HCT116 (cell line): ENCODE measurements at regions not wholly inside any gene's neighbourhood (a gene's known extent, or its start where the extent isn't known, plus 50 kb on each side); places are given as distances from the start of the nearest gene placed in this dataset.

Source experiments
- ATAC-seq: fragments of 200-7000 bp; cut with Tn5 transposase; 2 replicates; pipeline ENCODE4 v1.9.1; 2020; ENCODE audit warnings: mild to moderate bottlenecking, moderate library complexity
- BruUV-seq: library from RNA; stranded (reverse); fragments of 400-500 nt; replicated peaks from 2 replicates; lab custom pipeline; 2021; lab: Mats Ljungman, UMichigan
- CTCF ChIA-PET: fragments of 300-600 bp; sonication (Branson Sonifier 250); formaldehyde crosslinking; loops from one replicate; lab custom pipeline; 2021; ENCODE audit warnings: antibody characterized with exemption; lab: Charles Lee
- POLR2A ChIA-PET: fragments of 300-600, 350-600 bp; sonication (Branson Sonifier 250); formaldehyde crosslinking; loops from one replicate; lab custom pipeline; 2021; ENCODE audit warnings: antibody characterized with exemption; lab: Charles Lee
- RAD21 ChIA-PET, 2 experiments: fragments of 300-600 bp; sonication (Branson Sonifier 250); formaldehyde crosslinking; loops; one replicate each; lab custom pipeline; 2023; ENCODE audit warnings: low total read pairs in 2 of 2; ENCODE audit not compliant: uncharacterized antibody in 2 of 2, unreplicated experiment in 2 of 2, low non-redundant PET in 1 of 2; lab: Charles Lee
- DNase-seq: peaks from one replicate; pipeline ENCODE4 v3.0.0-alpha.2; 2010; ENCODE audit warnings: low read depth, low spot score
- H2AFZ ChIP-seq: fragments of 200-600 bp; shearing (Covaris generic), sonication (generic); 2 replicates; pipeline ENCODE4 v1.6.1; 2017; ENCODE audit warnings: low read depth, mixed run types, mixed read lengths, antibody characterized with exemption, low read length; ENCODE audit not compliant: poor library complexity, severe bottlenecking
- H3K27ac ChIP-seq: 2 replicates; pipeline ENCODE4 v1.5.1; 2012; ENCODE audit warnings: low read depth, low read length
- H3K27me3 ChIP-seq: fragments of 200-600 bp; sonication (generic); 2 replicates; pipeline ENCODE4 v1.6.1; 2016; ENCODE audit warnings: mixed run types, low read length, mixed read lengths; ENCODE audit not compliant: insufficient read depth
- H3K36me3 ChIP-seq, 2 experiments: fragments of 200-500 bp in 1 of 2; fragments of 200-600 bp in 1 of 2; sonication (Bioruptor generic) in 1 of 2; sonication (generic) in 1 of 2; 2 replicates each; pipeline versions ENCODE4 v1.5.1 to v1.6.1; 2014 to 2016; ENCODE audit warnings: low read length in 2 of 2, inconsistent platforms in 1 of 2, mixed read lengths in 1 of 2, mixed run types in 1 of 2; ENCODE audit not compliant: insufficient read depth in 2 of 2, control insufficient read depth in 1 of 2
- H3K4me1 ChIP-seq, 2 experiments: fragments of 200-600 bp in 1 of 2; sonication (generic) in 1 of 2; 2 replicates each; pipeline versions ENCODE4 v1.5.1 to v1.6.1; 2012 to 2017; ENCODE audit warnings: low read length in 2 of 2, inconsistent platforms in 1 of 2, mild to moderate bottlenecking in 1 of 2, mixed read lengths in 1 of 2, mixed run types in 1 of 2, moderate library complexity in 1 of 2; ENCODE audit not compliant: insufficient read depth in 2 of 2, control insufficient read depth in 1 of 2
- H3K4me2 ChIP-seq: fragments of 200-600 bp; sonication (generic); 2 replicates; pipeline ENCODE4 v1.6.1; 2017; ENCODE audit warnings: mixed run types, low read length, mixed read lengths
- H3K4me3 ChIP-seq, 2 experiments: fragments of 200-600 bp in 1 of 2; sonication (generic) in 1 of 2; replicated peaks in 1 of 2; 2 replicates each; pipeline ENCODE4 v1.5.1; 2011 to 2016; ENCODE audit warnings: low read length in 2 of 2, control low read depth in 1 of 2, low read depth in 1 of 2, mild to moderate bottlenecking in 1 of 2, mixed read lengths in 1 of 2, mixed run types in 1 of 2
- H3K79me2 ChIP-seq: fragments of 200-600 bp; sonication (generic); 2 replicates; pipeline ENCODE4 v1.6.1; 2017; ENCODE audit warnings: mild to moderate bottlenecking, mixed run types, low read length, moderate library complexity, mixed read lengths; ENCODE audit not compliant: insufficient read depth
- H3K9ac ChIP-seq: fragments of 200-600 bp; sonication (generic); 2 replicates; pipeline ENCODE4 v1.6.1; 2016; ENCODE audit warnings: low read length, mixed read lengths
- H3K9me2 ChIP-seq: fragments of 200-600 bp; sonication (generic), shearing (Covaris generic); 2 replicates; pipeline ENCODE4 v1.6.1; 2017; ENCODE audit warnings: mixed run types, mild to moderate bottlenecking, moderate library complexity; ENCODE audit not compliant: insufficient read depth
- H3K9me3 ChIP-seq, 2 experiments: fragments of 200-500 bp in 1 of 2; fragments of 200-600 bp in 1 of 2; sonication (Bioruptor generic) in 1 of 2; sonication (generic) in 1 of 2; 2 replicates each; pipeline ENCODE4 v1.6.1; 2014 to 2017; ENCODE audit warnings: low read length in 2 of 2, mixed read lengths in 2 of 2, inconsistent platforms in 1 of 2, low read depth in 1 of 2, mild to moderate bottlenecking in 1 of 2, mixed run types in 1 of 2, moderate library complexity in 1 of 2; ENCODE audit not compliant: control insufficient read depth in 1 of 2, insufficient read depth in 1 of 2
- H4K20me1 ChIP-seq: fragments of 200-600 bp; sonication (generic), shearing (Covaris generic); 2 replicates; pipeline ENCODE4 v1.6.1; 2017; ENCODE audit warnings: mixed run types, mild to moderate bottlenecking, moderate library complexity; ENCODE audit not compliant: insufficient read depth
- ATF3 ChIP-seq: IDR thresholded peaks from 2 replicates; pipeline ENCODE4 v1.6.1; 2012
- CBX3 ChIP-seq: IDR thresholded peaks from 2 replicates; pipeline ENCODE4 v1.6.1; 2012; ENCODE audit warnings: low read depth
- CEBPB ChIP-seq: IDR thresholded peaks from 2 replicates; pipeline ENCODE4 v1.6.1; 2012; ENCODE audit warnings: low read depth
- EGR1 ChIP-seq: IDR thresholded peaks from 2 replicates; pipeline ENCODE4 v1.6.1; 2012; ENCODE audit warnings: low read depth
- EZH2 ChIP-seq: fragments of 200-600 bp; sonication (generic); IDR thresholded peaks from 2 replicates; pipeline ENCODE4 v1.6.1; 2017; ENCODE audit warnings: antibody characterized with exemption, mixed run types
- EZH2phosphoT487 ChIP-seq: fragments of 200-600 bp; IDR thresholded peaks from 2 replicates; pipeline ENCODE4 v1.6.1; 2018; ENCODE audit warnings: antibody characterized with exemption, borderline replicate concordance
- FOSL1 ChIP-seq: IDR thresholded peaks from 2 replicates; pipeline ENCODE4 v1.6.1; 2012; ENCODE audit warnings: low read depth
- JUND ChIP-seq: IDR thresholded peaks from 2 replicates; pipeline ENCODE4 v1.6.1; 2012
- MAX ChIP-seq: IDR thresholded peaks from 2 replicates; pipeline ENCODE4 v1.6.1; 2012
- POLR2A ChIP-seq: IDR thresholded peaks from 2 replicates; pipeline ENCODE4 v1.7.0; 2011; ENCODE audit warnings: borderline replicate concordance; ENCODE audit not compliant: insufficient read depth, insufficient read length; ENCODE audit errors: extremely low read depth
- POLR2AphosphoS5 ChIP-seq: IDR thresholded peaks from 2 replicates; pipeline ENCODE4 v1.6.1; 2011; ENCODE audit warnings: mild to moderate bottlenecking, low read depth, low read length, moderate library complexity
- RAD21 ChIP-seq: IDR thresholded peaks from 2 replicates; pipeline ENCODE4 v1.6.1; 2012; ENCODE audit warnings: low read depth, mild to moderate bottlenecking
- REST ChIP-seq: IDR thresholded peaks from 2 replicates; pipeline ENCODE4 v1.6.1; 2012; ENCODE audit warnings: low read depth
- SIN3A ChIP-seq: IDR thresholded peaks from 2 replicates; pipeline ENCODE4 v1.6.1; 2012; ENCODE audit warnings: low read depth
- SRF ChIP-seq: IDR thresholded peaks from 2 replicates; pipeline ENCODE4 v1.6.1; 2012; ENCODE audit warnings: low read depth
- TCF7L2 ChIP-seq: IDR thresholded peaks from 2 replicates; pipeline ENCODE4 v1.7.0; 2011; ENCODE audit warnings: borderline replicate concordance, inconsistent platforms; ENCODE audit not compliant: insufficient read depth, insufficient read length; ENCODE audit errors: extremely low read depth
- YY1 ChIP-seq: IDR thresholded peaks from 2 replicates; pipeline ENCODE4 v1.6.1; 2011; ENCODE audit warnings: low read length, low read depth, moderate library complexity, mild to moderate bottlenecking; ENCODE audit not compliant: insufficient replicate concordance; ENCODE audit errors: extremely low read depth
- ZFX ChIP-seq: fragments of 450-650 bp; IDR thresholded peaks from 2 replicates; pipeline ENCODE4 v1.6.1; 2017
- ZNF274 ChIP-seq: fragments of 200-500 bp; sonication (Bioruptor generic); IDR thresholded peaks from 2 replicates; pipeline ENCODE4 v1.6.1; 2014; ENCODE audit warnings: mild to moderate bottlenecking, low read depth, low read length, inconsistent platforms
- intact Hi-C: fragments of 100-400 bp; cut with micrococcal nuclease; formaldehyde crosslinking; loops from 2 replicates; pipeline ENCODE4 v1.10.0; 2022

DNA sequence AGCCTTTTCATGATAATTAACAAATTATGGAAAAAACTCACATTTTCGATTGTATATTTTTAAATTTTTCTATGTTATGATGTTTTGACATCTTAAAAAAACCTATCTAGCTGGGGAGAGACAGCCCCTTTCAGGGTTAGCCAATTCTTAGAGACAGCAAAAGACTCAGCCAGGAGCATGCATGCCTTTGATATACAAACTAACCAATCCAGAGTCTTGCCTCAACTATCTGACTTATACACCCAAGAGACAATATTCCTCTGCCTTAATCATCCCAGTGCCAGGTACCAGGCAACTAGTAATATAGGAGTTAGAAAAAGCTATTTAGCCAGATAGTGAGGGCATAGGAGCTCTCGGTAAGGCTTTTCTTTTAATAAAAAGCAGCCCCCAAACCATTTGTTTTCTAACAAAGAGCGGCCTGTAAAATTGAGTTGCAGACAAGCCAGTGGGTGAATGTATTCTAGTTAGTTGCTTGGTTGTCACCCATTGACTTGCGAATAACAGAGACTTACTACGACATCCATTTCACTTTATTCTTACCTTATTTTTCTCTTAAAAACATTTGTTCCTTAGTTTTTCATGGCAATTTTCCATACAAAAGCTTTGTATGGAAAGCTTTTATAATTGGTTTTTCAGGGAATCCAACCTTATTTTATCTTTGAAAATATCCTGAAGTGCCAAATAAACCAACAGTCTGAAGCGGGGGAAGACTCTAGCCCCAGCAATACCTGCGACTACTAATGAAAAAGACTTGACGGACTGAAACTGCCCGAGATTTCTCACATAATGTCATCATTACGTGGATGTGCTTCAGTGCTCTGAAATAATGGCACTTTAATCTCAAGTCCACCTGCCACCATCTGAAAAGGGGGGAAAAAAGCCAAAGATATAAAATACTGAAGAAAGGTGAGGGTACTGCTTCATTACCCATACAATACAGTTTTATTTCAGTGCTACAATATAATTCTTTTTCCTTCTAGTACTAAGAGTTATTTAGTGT lies 64.6 kb upstream of the ATP2C1 start:
- intact Hi-C loops = no loop called here
- Histone ChIP-seq H3K9me2 (no peaks in the 10 kb centered on the region), H3K4me2 (no peak overlapping the region), H3K9me3 (no peaks in the 10 kb centered on the region), H3K27me3 (peaks cover 9% of the 10 kb centered on the region), H3K36me3 (no peaks in the 10 kb centered on the region), H3K9ac (no peak overlapping the region), H4K20me1 (no peaks in the 10 kb centered on the region), H3K4me3 (no peak overlapping the region), H3K4me1 (peaks cover 0 to 6% of the 10 kb centered on the region in 2 experiments; a peak in 2 of 4 replicates), H2AFZ (no peak overlapping the region), H3K27ac (no peak overlapping the region), H3K79me2 (no peaks in the 10 kb centered on the region)
- no TSS peak for BruUV-seq
- ATAC-seq (no peak), DNase-seq (no peak)
- no peak for TF ChIP-seq SIN3A
- TF ChIP-seq EZH2 = no peak
- no peak for TF ChIP-seq JUND
- TF ChIP-seq EZH2phosphoT487 = no peak
- TF ChIP-seq ZNF274 = no peak
- no peak for TF ChIP-seq POLR2AphosphoS5
- no peak for TF ChIP-seq REST
- no peak for TF ChIP-seq CBX3
- TF ChIP-seq MAX = no peak
- no peak for TF ChIP-seq SRF
- no peak for TF ChIP-seq CEBPB
- no peak for TF ChIP-seq TCF7L2
- no peak for TF ChIP-seq RAD21
- no peak for TF ChIP-seq POLR2A
- TF ChIP-seq YY1 = no peak
- no peak for TF ChIP-seq ZFX
- TF ChIP-seq ATF3 = no peak
- TF ChIP-seq EGR1 = no peak
- TF ChIP-seq FOSL1 = no peak
- POLR2A ChIA-PET = no interaction called here
- RAD21 ChIA-PET = no interaction called here
- CTCF ChIA-PET = no interaction called here
